ENCODE measurements at regions not wholly inside any gene's neighbourhood (a gene's known extent, or its start where the extent isn't known, plus 50 kb on each side); places are given as distances from the start of the nearest gene placed in this dataset.

- no peak for ATAC-seq (ENCODE audit: low FRiP score)
These were observed 505.1 kb upstream of the USP24 start for GRCh38 chr1:55720261-55720660.

GRCh38 chr1:55718758-55719671 lies 503.9 kb upstream of the USP24 start:
- Histone ChIP-seq H3K4me1 (ENCODE audit: control insufficient read depth in 1 of 2, insufficient read depth in 2 of 2, low read length in 2 of 2) (peaks cover 5 to 11% of the 10 kb centered on the region in 2 donors), H3K27me3 (ENCODE audit: control insufficient read depth in 1 of 2, insufficient read depth in 2 of 2, low read length in 1 of 2) (no peaks in the 10 kb centered on the region), H3K27ac (ENCODE audit: low read depth in 1 of 2, low read length in 2 of 2) (peak overlapping the region in 1 of 2 donors; percentile 76), H3K36me3 (ENCODE audit: control insufficient read depth in 1 of 2, insufficient read depth in 2 of 2, low read length in 1 of 2) (no peaks in the 10 kb centered on the region), H3K9me3 (ENCODE audit: control insufficient read depth, low read length) (no peaks in the 10 kb centered on the region), H3K4me3 (ENCODE audit: low read length in 2 of 2) (no peak overlapping the region)
- intact Hi-C loops (cut with DNase I): loop anchor here in 1 of 2 donors (5.0 kb wide), 1 partner anchor 148 kb away; no protein-coding TSS in a partner anchor
- ATAC-seq (ENCODE audit: low FRiP score) (peak; percentile 77), DNase-seq (peak; percentile 75)
- 18 to 35% methylated on average over 7 of the region's 7 CpGs for WGBS, 2 donors

More at GRCh38 chr1:55720261-55720660, 505.1 kb upstream of the USP24 start:
- 85 to 86% methylated on average over 3 of the region's 3 CpGs for WGBS, 2 donors
- Histone ChIP-seq H3K27me3 (ENCODE audit: control insufficient read depth in 1 of 2, insufficient read depth in 2 of 2, low read length in 1 of 2) (no peaks in the 10 kb centered on the region), H3K4me1 (ENCODE audit: control insufficient read depth in 1 of 2, insufficient read depth in 2 of 2, low read length in 2 of 2) (peaks cover 5 to 11% of the 10 kb centered on the region in 2 donors), H3K36me3 (ENCODE audit: control insufficient read depth in 1 of 2, insufficient read depth in 2 of 2, low read length in 1 of 2) (no peaks in the 10 kb centered on the region), H3K27ac (ENCODE audit: low read depth in 1 of 2, low read length in 2 of 2) (no peak overlapping the region), H3K9me3 (ENCODE audit: control insufficient read depth, low read length) (no peaks in the 10 kb centered on the region), H3K4me3 (ENCODE audit: low read length in 2 of 2) (no peak overlapping the region)
- no peak for DNase-seq
- intact Hi-C loops (cut with DNase I): no loop called here

GRCh38 chr1:55717111-55717510 lies 501.9 kb upstream of the USP24 start:
- H3K27ac ChIP-seq (ENCODE audit: low read depth in 1 of 2, low read length in 2 of 2): no peak overlapping the region
- H3K27me3 ChIP-seq (ENCODE audit: control insufficient read depth in 1 of 2, insufficient read depth in 2 of 2, low read length in 1 of 2): no peaks in the 10 kb centered on the region
- H3K36me3 ChIP-seq (ENCODE audit: control insufficient read depth in 1 of 2, insufficient read depth in 2 of 2, low read length in 1 of 2): no peaks in the 10 kb centered on the region
- H3K4me3 ChIP-seq (ENCODE audit: low read length in 2 of 2): no peak overlapping the region
- no peak for DNase-seq
- WGBS, 2 donors: 88 to 90% methylated on average over 3 of the region's 3 CpGs
- H3K4me1 ChIP-seq (ENCODE audit: control insufficient read depth in 1 of 2, insufficient read depth in 2 of 2, low read length in 2 of 2): peaks cover 5 to 11% of the 10 kb centered on the region in 2 donors
- H3K9me3 ChIP-seq (ENCODE audit: control insufficient read depth, low read length): no peaks in the 10 kb centered on the region
- no peak for ATAC-seq (ENCODE audit: low FRiP score)
- intact Hi-C loops (cut with DNase I): loop anchor here in 1 of 2 donors (5.0 kb wide), 1 partner anchor 150 kb away; no protein-coding TSS in a partner anchor

GRCh38 chr1:55716610-55717009 lies 501.4 kb upstream of the USP24 start:
- Histone ChIP-seq H3K27ac (ENCODE audit: low read depth in 1 of 2, low read length in 2 of 2) (no peak overlapping the region), H3K27me3 (ENCODE audit: control insufficient read depth in 1 of 2, insufficient read depth in 2 of 2, low read length in 1 of 2) (no peaks in the 10 kb centered on the region), H3K36me3 (ENCODE audit: control insufficient read depth in 1 of 2, insufficient read depth in 2 of 2, low read length in 1 of 2) (no peaks in the 10 kb centered on the region), H3K9me3 (ENCODE audit: control insufficient read depth, low read length) (no peaks in the 10 kb centered on the region), H3K4me3 (ENCODE audit: low read length in 2 of 2) (no peak overlapping the region), H3K4me1 (ENCODE audit: control insufficient read depth in 1 of 2, insufficient read depth in 2 of 2, low read length in 2 of 2) (peaks cover 5 to 11% of the 10 kb centered on the region in 2 donors)
- 94 to 100% methylated on average over 1 of the region's 1 CpG for WGBS, 2 donors
- intact Hi-C loops (cut with DNase I): loop anchor here in 1 of 2 donors (5.0 kb wide), 1 partner anchor 151 kb away; no protein-coding TSS in a partner anchor
- ATAC-seq (ENCODE audit: low FRiP score): no peak
- no peak for DNase-seq

- WGBS, 2 donors: 77 to 83% methylated on average over 2 of the region's 2 CpGs
- H3K27me3 ChIP-seq (ENCODE audit: control insufficient read depth in 1 of 2, insufficient read depth in 2 of 2, low read length in 1 of 2): no peaks in the 10 kb centered on the region
- no peaks in the 10 kb centered on the region for H3K36me3 ChIP-seq (ENCODE audit: control insufficient read depth in 1 of 2, insufficient read depth in 2 of 2, low read length in 1 of 2)
- intact Hi-C loops (cut with DNase I): loop anchor here in 1 of 2 donors (5.0 kb wide), 1 partner anchor 151 kb away; no protein-coding TSS in a partner anchor
- H3K4me3 ChIP-seq (ENCODE audit: low read length in 2 of 2): no peak overlapping the region
- H3K9me3 ChIP-seq (ENCODE audit: control insufficient read depth, low read length): no peaks in the 10 kb centered on the region
- peaks cover 5 to 11% of the 10 kb centered on the region in 2 donors for H3K4me1 ChIP-seq (ENCODE audit: control insufficient read depth in 1 of 2, insufficient read depth in 2 of 2, low read length in 2 of 2)
- no peak overlapping the region for H3K27ac ChIP-seq (ENCODE audit: low read depth in 1 of 2, low read length in 2 of 2)
- no peak for DNase-seq
- ATAC-seq (ENCODE audit: low FRiP score): no peak
These were observed 501.0 kb upstream of the USP24 start for GRCh38 chr1:55716151-55716550.

GRCh38 chr1:55714230-55714629 lies 499.1 kb upstream of the USP24 start:
- no peaks in the 10 kb centered on the region for H3K9me3 ChIP-seq (ENCODE audit: control insufficient read depth, low read length)
- DNase-seq: no peak
- H3K36me3 ChIP-seq (ENCODE audit: control insufficient read depth in 1 of 2, insufficient read depth in 2 of 2, low read length in 1 of 2): no peaks in the 10 kb centered on the region
- no peak overlapping the region for H3K27ac ChIP-seq (ENCODE audit: low read depth in 1 of 2, low read length in 2 of 2)
- WGBS, 2 donors: 80 to 83% methylated on average over 3 of the region's 3 CpGs
- intact Hi-C loops (cut with DNase I): no loop called here
- no peak for ATAC-seq (ENCODE audit: low FRiP score)
- H3K27me3 ChIP-seq (ENCODE audit: control insufficient read depth in 1 of 2, insufficient read depth in 2 of 2, low read length in 1 of 2): no peaks in the 10 kb centered on the region
- H3K4me3 ChIP-seq (ENCODE audit: low read length in 2 of 2): no peak overlapping the region
- peaks cover 5 to 11% of the 10 kb centered on the region in 2 donors for H3K4me1 ChIP-seq (ENCODE audit: control insufficient read depth in 1 of 2, insufficient read depth in 2 of 2, low read length in 2 of 2)

GRCh38 chr1:55713516-55713915 lies 498.4 kb upstream of the USP24 start:
- no peak overlapping the region for H3K27ac ChIP-seq (ENCODE audit: low read depth in 1 of 2, low read length in 2 of 2)
- intact Hi-C loops (cut with DNase I): no loop called here

GRCh38 chr1:55712148-55712547 lies 497.0 kb upstream of the USP24 start:
- intact Hi-C loops (cut with DNase I): no loop called here
- Histone ChIP-seq H3K27ac (ENCODE audit: low read depth in 1 of 2, low read length in 2 of 2) (no peak overlapping the region), H3K9me3 (ENCODE audit: control insufficient read depth, low read length) (no peaks in the 10 kb centered on the region), H3K4me3 (ENCODE audit: low read length in 2 of 2) (no peak overlapping the region), H3K27me3 (ENCODE audit: control insufficient read depth in 1 of 2, insufficient read depth in 2 of 2, low read length in 1 of 2) (no peaks in the 10 kb centered on the region), H3K36me3 (ENCODE audit: control insufficient read depth in 1 of 2, insufficient read depth in 2 of 2, low read length in 1 of 2) (no peaks in the 10 kb centered on the region), H3K4me1 (ENCODE audit: control insufficient read depth in 1 of 2, insufficient read depth in 2 of 2, low read length in 2 of 2) (no peaks in the 10 kb centered on the region)
- DNase-seq: no peak
- ATAC-seq (ENCODE audit: low FRiP score): no peak
- 85 to 91% methylated on average over 6 of the region's 6 CpGs for WGBS, 2 donors

More at GRCh38 chr1:55713516-55713915, 498.4 kb upstream of the USP24 start:
- WGBS, 2 donors: 88 to 92% methylated on average over 5 of the region's 5 CpGs
- Histone ChIP-seq H3K9me3 (ENCODE audit: control insufficient read depth, low read length) (no peaks in the 10 kb centered on the region), H3K27me3 (ENCODE audit: control insufficient read depth in 1 of 2, insufficient read depth in 2 of 2, low read length in 1 of 2) (no peaks in the 10 kb centered on the region), H3K4me1 (ENCODE audit: control insufficient read depth in 1 of 2, insufficient read depth in 2 of 2, low read length in 2 of 2) (peaks cover under 1 to 8% of the 10 kb centered on the region in 2 donors), H3K4me3 (ENCODE audit: low read length in 2 of 2) (no peak overlapping the region), H3K36me3 (ENCODE audit: control insufficient read depth in 1 of 2, insufficient read depth in 2 of 2, low read length in 1 of 2) (no peaks in the 10 kb centered on the region)
- DNase-seq: no peak
- ATAC-seq (ENCODE audit: low FRiP score): no peak

GRCh38 chr1:55708781-55709180 lies 493.6 kb upstream of the USP24 start:
- intact Hi-C loops (cut with DNase I): no loop called here
- Histone ChIP-seq H3K4me3 (ENCODE audit: low read length in 2 of 2) (no peak overlapping the region), H3K27ac (ENCODE audit: low read depth in 1 of 2, low read length in 2 of 2) (no peak overlapping the region), H3K9me3 (ENCODE audit: control insufficient read depth, low read length) (peaks cover 1% of the 10 kb centered on the region), H3K36me3 (ENCODE audit: control insufficient read depth in 1 of 2, insufficient read depth in 2 of 2, low read length in 1 of 2) (no peaks in the 10 kb centered on the region), H3K4me1 (ENCODE audit: control insufficient read depth in 1 of 2, insufficient read depth in 2 of 2, low read length in 2 of 2) (no peaks in the 10 kb centered on the region), H3K27me3 (ENCODE audit: control insufficient read depth in 1 of 2, insufficient read depth in 2 of 2, low read length in 1 of 2) (peaks cover 0 to 2% of the 10 kb centered on the region in 2 donors)
- no peak for DNase-seq
- ATAC-seq (ENCODE audit: low FRiP score): no peak
- WGBS, 2 donors: 61 to 63% methylated on average over 3 of the region's 3 CpGs

Data from aorta (tissue), 5 donors.